Aorta (tissue), 5 donors: ENCODE measurements at regions not wholly inside any gene's neighbourhood (a gene's known extent, or its start where the extent isn't known, plus 50 kb on each side); places are given as distances from the start of the nearest gene placed in this dataset.

Source experiments
- ATAC-seq: fragments of 200-7000 bp; cut with Tn5 transposase; one replicate; pipeline ENCODE4 v1.9.1; 2022; ENCODE audit warnings: moderate library complexity; ENCODE audit not compliant: low FRiP score
- DNase-seq, 2 donors: peaks; one replicate each; pipeline ENCODE4 v3.0.0-alpha.2; 2020
- H3K27ac ChIP-seq, 2 donors: one replicate each; pipeline ENCODE4 v1.5.1; 2013; ENCODE audit warnings: low read length in 2 of 2, mild to moderate bottlenecking in 2 of 2, moderate library complexity in 2 of 2, control low read depth in 1 of 2, inconsistent platforms in 1 of 2, low read depth in 1 of 2
- H3K27me3 ChIP-seq, 2 donors: one replicate each; pipeline ENCODE4 v1.6.1; 2013; ENCODE audit warnings: control low read depth in 1 of 2, low read length in 1 of 2, mild to moderate bottlenecking in 1 of 2, moderate library complexity in 1 of 2; ENCODE audit not compliant: insufficient read depth in 2 of 2, control insufficient read depth in 1 of 2
- H3K36me3 ChIP-seq, 2 donors: one replicate each; pipeline ENCODE4 v1.6.1; 2013; ENCODE audit warnings: control low read depth in 1 of 2, low read length in 1 of 2, mild to moderate bottlenecking in 1 of 2; ENCODE audit not compliant: insufficient read depth in 2 of 2, control insufficient read depth in 1 of 2
- H3K4me1 ChIP-seq, 2 donors: one replicate each; pipeline ENCODE4 v1.6.1; 2013; ENCODE audit warnings: low read length in 2 of 2, control low read depth in 1 of 2, mild to moderate bottlenecking in 1 of 2, moderate library complexity in 1 of 2; ENCODE audit not compliant: insufficient read depth in 2 of 2, control insufficient read depth in 1 of 2
- H3K4me3 ChIP-seq, 2 donors: one replicate each; pipeline ENCODE4 v1.5.1; 2013; ENCODE audit warnings: low read length in 2 of 2, control low read depth in 1 of 2, mild to moderate bottlenecking in 1 of 2
- H3K9me3 ChIP-seq: one replicate; pipeline ENCODE4 v1.6.1; 2013; ENCODE audit warnings: mild to moderate bottlenecking, low read length; ENCODE audit not compliant: control insufficient read depth
- WGBS, 2 donors: extraction: QIAGEN DNeasy Blood & Tissue Kit; methylation state at CpG; one replicate each; pipeline ENCODE4 v1.1.7; 2013; 5-methylcytosine and 5-hydroxymethylcytosine counted together
- intact Hi-C, 2 donors: fragments of 100-400 bp; cut with DNase I; formaldehyde crosslinking; loops; one replicate each; pipeline versions ENCODE4 v1.14.2 to v1.15.0; 2022
- donor health status: healthy with polysubstance abuse.
- donor health status: Bipolar disorder and iron deficiency.
- donor health status: DM: no; HTN: no; CAD: no.
- donor health status: DM: no; HTN: no; CAD: no.
- donor health status: DM: yes; HTN: yes; CAD: no.

DNA sequence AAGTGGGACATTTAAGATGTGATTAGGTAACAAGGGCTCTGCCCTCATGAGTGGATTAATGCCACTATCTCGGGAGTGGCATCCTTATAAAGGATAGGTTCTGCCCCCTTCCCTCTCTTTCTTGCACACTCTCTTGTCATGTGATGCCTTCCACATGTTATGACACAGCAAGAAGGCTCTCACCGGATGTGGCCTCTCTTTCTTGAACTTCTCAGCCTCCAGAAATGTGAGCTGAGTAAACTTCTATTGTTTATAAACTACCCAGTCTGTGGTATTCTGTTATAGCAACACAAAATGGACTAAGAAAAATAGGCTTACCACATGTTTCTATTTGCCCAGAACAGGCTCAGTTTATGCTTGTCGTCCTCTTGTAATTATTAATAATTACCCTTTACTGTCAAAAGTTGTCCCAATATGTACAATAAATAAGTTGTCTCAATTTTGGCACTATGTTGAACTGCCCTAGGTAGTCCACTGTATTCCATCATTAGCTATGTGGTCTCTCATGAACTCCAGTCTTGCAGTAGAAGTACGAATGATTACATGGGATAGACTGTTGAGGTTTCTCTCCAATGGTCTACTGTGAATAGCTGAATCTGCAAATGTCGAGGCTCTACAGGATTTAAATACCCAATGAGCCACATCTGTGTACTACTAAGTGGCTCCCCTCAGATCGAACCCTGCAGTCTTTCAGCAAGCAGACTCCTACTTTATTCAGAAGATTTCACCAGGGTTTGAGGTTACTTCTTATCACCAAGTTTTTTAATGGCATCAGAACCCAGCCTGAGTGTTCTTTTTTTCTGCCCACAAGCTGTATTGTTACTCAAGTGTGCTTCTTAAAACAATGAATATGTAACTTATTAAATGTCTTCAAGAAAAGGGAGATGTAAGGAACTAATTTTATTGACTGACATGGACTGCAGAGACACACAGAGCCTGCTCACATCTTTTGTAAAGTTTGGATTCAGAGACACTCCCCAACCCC, 102.0 kb upstream of the LEF1 start:
- no peaks in the 10 kb centered on the region for H3K4me1 ChIP-seq
- H3K4me3 ChIP-seq: no peak overlapping the region
- intact Hi-C loops: no loop called here
- DNase-seq (no peak), ATAC-seq (no peak)
- H3K36me3 ChIP-seq: no peaks in the 10 kb centered on the region
- no peak overlapping the region for H3K27ac ChIP-seq
- 51 to 69% methylated on average over 6 of the region's 6 CpGs for WGBS, 2 donors
- H3K27me3 ChIP-seq: no peaks in the 10 kb centered on the region
- no peaks in the 10 kb centered on the region for H3K9me3 ChIP-seq

DNA sequence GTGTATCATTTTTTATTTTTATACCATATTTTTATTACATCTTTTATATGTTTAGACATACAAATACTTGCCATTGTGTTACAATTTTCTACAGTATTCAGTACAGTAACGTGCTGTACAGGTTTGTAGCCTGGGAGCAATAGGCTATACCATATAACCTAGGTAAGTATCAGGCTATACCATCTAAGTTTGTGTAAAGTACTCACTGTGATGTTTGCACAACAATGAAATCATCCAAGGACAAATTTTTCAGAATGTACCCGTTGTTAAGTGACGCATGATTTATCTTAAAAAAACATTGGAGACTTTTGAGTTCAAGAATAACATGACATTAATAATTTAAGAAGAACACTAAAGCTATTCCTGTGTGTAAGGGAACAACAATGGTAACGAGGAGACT, 96.0 kb upstream of the LEF1 start:
- no peaks in the 10 kb centered on the region for H3K27me3 ChIP-seq
- H3K4me3 ChIP-seq: no peak overlapping the region
- H3K27ac ChIP-seq: no peak overlapping the region
- DNase-seq (no peak), ATAC-seq (no peak)
- peaks cover 2% of the 10 kb centered on the region for H3K9me3 ChIP-seq
- H3K36me3 ChIP-seq: no peaks in the 10 kb centered on the region
- intact Hi-C loops: no loop called here
- H3K4me1 ChIP-seq: no peaks in the 10 kb centered on the region
- WGBS, 2 donors: 28% methylated on average over 4 of the region's 4 CpGs

GRCh38 chr4:108263057-108263456, 94.3 kb upstream of the LEF1 start:
- Histone ChIP-seq H3K4me1 (no peaks in the 10 kb centered on the region), H3K27ac (no peak overlapping the region), H3K36me3 (no peaks in the 10 kb centered on the region), H3K9me3 (peaks cover 4% of the 10 kb centered on the region), H3K4me3 (no peak overlapping the region), H3K27me3 (no peaks in the 10 kb centered on the region)
- WGBS, 2 donors: 72 to 78% methylated on average over 1 of the region's 1 CpG
- ATAC-seq (no peak), DNase-seq (no peak)
- intact Hi-C loops: no loop called here

DNA sequence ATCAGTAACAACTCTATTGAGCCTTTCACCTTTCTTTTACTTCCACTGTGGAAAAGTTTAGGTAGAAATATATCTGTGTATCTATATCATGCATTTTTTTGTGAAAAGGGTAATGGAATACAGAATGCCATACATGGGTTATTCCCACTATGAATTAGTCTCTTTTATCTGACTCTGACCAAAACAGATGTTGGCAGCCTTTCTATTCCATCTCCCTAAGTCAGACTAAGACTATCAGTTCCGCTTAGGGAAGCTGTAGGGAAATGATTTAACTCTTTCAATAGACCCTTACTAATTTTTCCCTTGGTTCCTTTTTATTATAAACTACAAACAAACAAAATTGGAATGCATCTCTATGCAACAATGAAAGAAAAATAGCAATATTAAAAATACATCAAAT, 92.3 kb upstream of the LEF1 start:
- H3K4me1 ChIP-seq: no peaks in the 10 kb centered on the region
- no peaks in the 10 kb centered on the region for H3K27me3 ChIP-seq
- H3K9me3 ChIP-seq: peaks cover 4% of the 10 kb centered on the region
- intact Hi-C loops: no loop called here
- DNase-seq (no peak), ATAC-seq (no peak)
- no peak overlapping the region for H3K4me3 ChIP-seq
- no peak overlapping the region for H3K27ac ChIP-seq
- WGBS, 2 donors: 10% methylated on average over 1 of the region's 1 CpG
- H3K36me3 ChIP-seq: no peaks in the 10 kb centered on the region

- H3K4me1 ChIP-seq: no peaks in the 10 kb centered on the region
- no peaks in the 10 kb centered on the region for H3K36me3 ChIP-seq
- WGBS, 2 donors: 63 to 73% methylated on average over 8 of the region's 8 CpGs
- DNase-seq: no peak
- no peak overlapping the region for H3K27ac ChIP-seq
- H3K4me3 ChIP-seq: no peak overlapping the region
- peaks cover 2% of the 10 kb centered on the region for H3K9me3 ChIP-seq
- ATAC-seq: no peak
- intact Hi-C loops: no loop called here
- peaks cover 0 to 2% of the 10 kb centered on the region in 2 donors for H3K27me3 ChIP-seq
Observed at GRCh38 chr4:108256538-108256937, 87.8 kb upstream of the LEF1 start.

GRCh38 chr4:108255203-108255747, 86.5 kb upstream of the LEF1 start:
- ATAC-seq (no peak), DNase-seq (no peak)
- WGBS, 2 donors: 68 to 82% methylated on average over 2 of the region's 2 CpGs
- Histone ChIP-seq H3K27me3 (peaks cover 0 to 2% of the 10 kb centered on the region in 2 donors), H3K4me3 (no peak overlapping the region), H3K36me3 (no peaks in the 10 kb centered on the region), H3K4me1 (no peaks in the 10 kb centered on the region), H3K9me3 (peaks cover 4% of the 10 kb centered on the region), H3K27ac (no peak overlapping the region)
- intact Hi-C loops: no loop called here

DNA sequence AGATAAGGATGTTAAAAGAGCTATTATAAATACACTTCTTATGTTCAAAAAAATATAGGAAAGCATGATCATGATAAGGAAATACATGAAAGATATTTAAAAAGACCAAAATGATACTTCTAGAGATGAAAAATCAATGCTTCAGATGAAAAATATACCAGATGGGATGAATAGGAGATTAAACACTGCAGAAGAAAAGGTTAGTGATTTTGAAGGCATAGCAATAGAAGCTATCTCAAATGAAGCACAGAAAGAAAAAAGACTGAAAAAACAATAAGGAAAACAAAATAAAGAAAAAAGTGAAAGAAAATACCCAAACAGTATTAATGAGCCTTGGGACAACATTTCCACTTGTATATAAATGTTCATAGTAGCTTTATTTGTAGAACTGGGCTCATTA, 80.7 kb upstream of the LEF1 start:
- no peak overlapping the region for H3K27ac ChIP-seq
- H3K4me1 ChIP-seq: no peaks in the 10 kb centered on the region
- H3K36me3 ChIP-seq: no peaks in the 10 kb centered on the region
- DNase-seq: no peak
- no peak overlapping the region for H3K4me3 ChIP-seq
- H3K9me3 ChIP-seq: peaks cover 9% of the 10 kb centered on the region
- H3K27me3 ChIP-seq: no peaks in the 10 kb centered on the region
- ATAC-seq: no peak
- intact Hi-C loops: no loop called here

DNA sequence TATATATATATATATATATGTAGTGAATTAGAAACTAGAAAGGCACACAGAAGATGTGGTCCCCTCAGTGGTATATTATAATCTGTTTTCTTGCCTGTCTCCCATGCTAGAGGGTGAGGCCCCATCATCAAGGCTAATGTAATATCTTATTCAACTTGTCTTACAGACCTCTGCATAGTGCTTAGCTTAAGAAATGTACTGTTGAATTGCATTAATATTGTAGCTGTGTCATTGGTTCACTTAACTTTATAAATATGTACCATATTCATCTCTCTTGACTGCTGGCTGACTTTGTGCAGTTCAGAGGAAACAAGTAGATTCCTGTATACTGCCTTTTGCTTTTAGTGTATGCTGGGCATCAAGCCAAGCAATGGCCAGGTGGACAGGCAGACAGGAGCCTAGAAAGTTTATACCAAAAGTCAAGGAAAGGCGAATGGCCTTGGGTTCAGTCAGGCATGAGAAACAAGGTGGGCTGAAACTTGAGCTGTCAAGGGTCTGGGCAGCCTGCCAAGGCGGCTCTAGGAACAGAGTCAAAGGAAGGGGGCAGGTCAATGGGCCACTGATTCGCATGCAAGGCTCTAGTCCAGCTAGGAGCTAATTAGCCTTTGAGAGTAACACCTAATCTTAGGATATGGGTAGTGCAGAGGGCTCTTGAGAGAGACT, 78.8 kb upstream of the LEF1 start:
- intact Hi-C loops: no loop called here
- no peak for ATAC-seq
- no peak overlapping the region for H3K27ac ChIP-seq
- peak in 1 of 2 donors; percentile 65 for DNase-seq
- no peaks in the 10 kb centered on the region for H3K4me1 ChIP-seq
- no peaks in the 10 kb centered on the region for H3K27me3 ChIP-seq
- H3K9me3 ChIP-seq: peaks cover 9% of the 10 kb centered on the region
- no peaks in the 10 kb centered on the region for H3K36me3 ChIP-seq
- 20 to 25% methylated on average over 3 of the region's 3 CpGs for WGBS, 2 donors
- no peak overlapping the region for H3K4me3 ChIP-seq
